MCF 10A (cell line): ENCODE measurements at regions not wholly inside any gene's neighbourhood (a gene's known extent, or its start where the extent isn't known, plus 50 kb on each side); places are given as distances from the start of the nearest gene placed in this dataset.

Source experiments
- BruUV-seq: library from RNA; stranded (reverse); fragments of 400-500 nt; replicated peaks from 2 replicates; lab custom pipeline; 2021; lab: Mats Ljungman, UMichigan
- CTCF ChIA-PET: fragments of 300-600 bp; sonication (Branson Sonifier 250); formaldehyde crosslinking; extraction: SDS; loops from one replicate; lab custom pipeline; 2021; ENCODE audit warnings: antibody characterized with exemption, inconsistent platforms; lab: Yijun Ruan, JAX
- POLR2A ChIA-PET: fragments of 300-600, 350-650 bp; sonication (Branson Sonifier 250); formaldehyde crosslinking; extraction: SDS; loops from one replicate; lab custom pipeline; 2020; ENCODE audit warnings: antibody characterized with exemption, inconsistent platforms; lab: Yijun Ruan, JAX
- DNase-seq: peaks from one replicate; pipeline ENCODE4 v3.0.0-alpha.2; 2018; ENCODE audit not compliant: unreplicated experiment
- H3K27ac Mint-ChIP-seq: one replicate; pipeline ENCODE4 v1.8.0; 2022; ENCODE audit warnings: mild to moderate bottlenecking, low read depth, mixed read lengths; ENCODE audit not compliant: unreplicated experiment
- H3K27me3 Mint-ChIP-seq: one replicate; pipeline ENCODE4 v1.8.0; 2022; ENCODE audit warnings: mixed read lengths; ENCODE audit not compliant: insufficient read depth, unreplicated experiment
- H3K36me3 Mint-ChIP-seq: one replicate; pipeline ENCODE4 v1.8.0; 2022; ENCODE audit warnings: mild to moderate bottlenecking, moderate library complexity, mixed read lengths; ENCODE audit not compliant: insufficient read depth, unreplicated experiment
- H3K4me1 Mint-ChIP-seq: one replicate; pipeline ENCODE4 v1.8.0; 2022; ENCODE audit warnings: mixed read lengths; ENCODE audit not compliant: insufficient read depth, unreplicated experiment
- H3K4me3 Mint-ChIP-seq: one replicate; pipeline ENCODE4 v1.8.0; 2022; ENCODE audit warnings: mild to moderate bottlenecking, moderate library complexity, mixed read lengths; ENCODE audit not compliant: unreplicated experiment
- H3K9me3 Mint-ChIP-seq: one replicate; pipeline ENCODE4 v1.8.0; 2022; ENCODE audit warnings: mixed read lengths; ENCODE audit not compliant: unreplicated experiment
- CTCF ChIP-seq: fragments of 200-600 bp; IDR thresholded peaks from one replicate; pipeline ENCODE4 v1.8.0; 2022; ENCODE audit warnings: antibody characterized with exemption, mild to moderate bottlenecking; ENCODE audit not compliant: unreplicated experiment
- intact Hi-C: fragments of 100-400 bp; cut with micrococcal nuclease; formaldehyde crosslinking; loops from 2 replicates; pipeline ENCODE4 v1.14.1; 2022

- intact Hi-C loops, result loop anchor here (5.0 kb wide), 1 partner anchor 1284 kb away; no protein-coding TSS in a partner anchor
- H3K27ac Mint-ChIP-seq, result no peak overlapping the region
- CTCF ChIA-PET, result interaction anchor here (0.6 to 6.0 kb wide), 30 partner anchors 9 to 1628 kb away, joined by 3 to 62 read pairs (median 4); no protein-coding TSS in a partner anchor
Observed at GRCh38 chr2:198312596-198313483, 508.4 kb downstream of the PLCL1 start.

GRCh38 chr2:198311020-198311419, 506.6 kb downstream of the PLCL1 start:
- peaks cover 69% of the 10 kb centered on the region for H3K27me3 Mint-ChIP-seq
- ChIA-PET CTCF (interaction anchor here (0.6 to 6.0 kb wide), 10 partner anchors 9 to 1430 kb away, joined by 3 to 62 read pairs (median 4); no protein-coding TSS in a partner anchor), POLR2A (interaction anchor here (0.6 kb wide), 1 partner anchor 968 kb away, joined by 3 read pairs; no protein-coding TSS in a partner anchor)
- DNase-seq, result no peak
- no peak overlapping the region for H3K27ac Mint-ChIP-seq
- no peak overlapping the region for H3K4me3 Mint-ChIP-seq
- H3K36me3 Mint-ChIP-seq, result no peaks in the 10 kb centered on the region
- no TSS peak for BruUV-seq
- TF ChIP-seq CTCF, result no peak
- peaks cover 6% of the 10 kb centered on the region for H3K4me1 Mint-ChIP-seq
- intact Hi-C loops, result loop anchor here (1.0 to 5.0 kb wide), 2 partner anchors 1175 to 1286 kb away; no protein-coding TSS in a partner anchor
- H3K9me3 Mint-ChIP-seq, result no peaks in the 10 kb centered on the region

More at GRCh38 chr2:198312596-198313483, 508.4 kb downstream of the PLCL1 start:
- peaks cover 71% of the 10 kb centered on the region for H3K27me3 Mint-ChIP-seq
- H3K4me3 Mint-ChIP-seq, result no peak overlapping the region
- POLR2A ChIA-PET, result interaction anchor here (0.6 kb wide), 1 partner anchor 1176 kb away, joined by 4 read pairs; no protein-coding TSS in a partner anchor
- H3K36me3 Mint-ChIP-seq, result no peaks in the 10 kb centered on the region
- BruUV-seq, result no TSS peak
- no peaks in the 10 kb centered on the region for H3K9me3 Mint-ChIP-seq
- no peak for TF ChIP-seq CTCF
- DNase-seq, result no peak
- H3K4me1 Mint-ChIP-seq, result peaks cover 6% of the 10 kb centered on the region

GRCh38 chr2:198309673-198310280, 505.4 kb downstream of the PLCL1 start:
- intact Hi-C loops, result loop anchor here (5.0 kb wide), 1 partner anchor 1288 kb away; no protein-coding TSS in a partner anchor
- Mint-ChIP-seq H3K27ac (no peak overlapping the region), H3K4me1 (peaks cover 6% of the 10 kb centered on the region), H3K9me3 (no peaks in the 10 kb centered on the region), H3K27me3 (peaks cover 60% of the 10 kb centered on the region), H3K36me3 (no peaks in the 10 kb centered on the region), H3K4me3 (no peak overlapping the region)
- CTCF ChIA-PET, result interaction anchor here (0.6 to 1.4 kb wide), 12 partner anchors 8 to 1686 kb away, joined by 3 to 12 read pairs (median 3); no protein-coding TSS in a partner anchor
- peak; percentile 71 for TF ChIP-seq CTCF
- no TSS peak for BruUV-seq
- POLR2A ChIA-PET, result interaction anchor here (1.0 kb wide), 1 partner anchor 1176 kb away, joined by 3 read pairs; no protein-coding TSS in a partner anchor
- peak; percentile 65 for DNase-seq
